Activated CD8-positive, alpha-beta T cell treated with anti-CD3 and anti-CD28 coated beads for 36 hours (primary cell): ENCODE measurements at regions not wholly inside any gene's neighbourhood (a gene's known extent, or its start where the extent isn't known, plus 50 kb on each side); places are given as distances from the start of the nearest gene placed in this dataset.

Experiments
- ATAC-seq: fragments of 200-7000 bp; cut with Tn5 transposase; one replicate; pipeline ENCODE4 v1.10.0; 2021; ENCODE audit warnings: mild to moderate bottlenecking, moderate library complexity
- CTCF ChIA-PET: fragments of 350-600 bp; sonication (Branson Sonifier 250); formaldehyde crosslinking; loops from one replicate; lab custom pipeline; 2021; ENCODE audit warnings: antibody characterized with exemption; lab: Charles Lee
- POLR2A ChIA-PET: fragments of 350-600 bp; sonication (Branson Sonifier 250); formaldehyde crosslinking; loops from one replicate; lab custom pipeline; 2021; ENCODE audit warnings: antibody characterized with exemption; lab: Charles Lee
- DNase-seq: peaks from one replicate; pipeline ENCODE4 v3.0.0-alpha.2; 2020
- H3K27ac Mint-ChIP-seq: one replicate; pipeline ENCODE4 v1.8.0; 2021; ENCODE audit warnings: mild to moderate bottlenecking, mixed read lengths
- H3K27me3 Mint-ChIP-seq: one replicate; pipeline ENCODE4 v1.8.0; 2021; ENCODE audit warnings: mixed read lengths
- H3K36me3 Mint-ChIP-seq: one replicate; pipeline ENCODE4 v1.8.0; 2021; ENCODE audit warnings: low read depth, mixed read lengths
- H3K4me1 Mint-ChIP-seq: one replicate; pipeline ENCODE4 v1.8.0; 2021; ENCODE audit warnings: low read depth, mixed read lengths
- H3K4me3 Mint-ChIP-seq: one replicate; pipeline ENCODE4 v1.8.0; 2021; ENCODE audit warnings: mild to moderate bottlenecking, moderate library complexity, mixed read lengths
- H3K9me3 Mint-ChIP-seq: one replicate; pipeline ENCODE4 v1.8.0; 2021; ENCODE audit warnings: mixed read lengths
- CTCF ChIP-seq: fragments of 200-600 bp; IDR thresholded peaks from one replicate; pipeline ENCODE4 v1.8.0; 2022; ENCODE audit warnings: antibody characterized with exemption, mild to moderate bottlenecking
- intact Hi-C: fragments of 100-400 bp; cut with micrococcal nuclease; formaldehyde crosslinking; loops from one replicate; pipeline ENCODE4 v1.10.0; 2022

- ChIA-PET CTCF (no interaction called here), POLR2A (no interaction called here)
- no peaks in the 10 kb centered on the region for H3K27me3 Mint-ChIP-seq
- H3K36me3 Mint-ChIP-seq: no peaks in the 10 kb centered on the region
- H3K27ac Mint-ChIP-seq: no peak overlapping the region
- no peaks in the 10 kb centered on the region for H3K9me3 Mint-ChIP-seq
- H3K4me3 Mint-ChIP-seq: no peak overlapping the region
- DNase-seq: no peak
- ATAC-seq: no peak
- TF ChIP-seq CTCF: no peak
- no peaks in the 10 kb centered on the region for H3K4me1 Mint-ChIP-seq
- intact Hi-C loops: no loop called here
These were observed 453.1 kb downstream of the SOX6 start for GRCh38 chr11:15903246-15903645.

- intact Hi-C loops: no loop called here
- TF ChIP-seq CTCF: no peak
- H3K9me3 Mint-ChIP-seq: no peaks in the 10 kb centered on the region
- H3K36me3 Mint-ChIP-seq: no peaks in the 10 kb centered on the region
- H3K4me1 Mint-ChIP-seq: no peaks in the 10 kb centered on the region
- ChIA-PET POLR2A (no interaction called here), CTCF (interaction anchor here (1.2 kb wide), 1 partner anchor 255 kb away, joined by 3 read pairs; no protein-coding TSS in a partner anchor)
- no peak overlapping the region for H3K27ac Mint-ChIP-seq
- H3K4me3 Mint-ChIP-seq: no peak overlapping the region
- DNase-seq (no peak), ATAC-seq (no peak)
- H3K27me3 Mint-ChIP-seq: no peaks in the 10 kb centered on the region
These were observed 450.8 kb downstream of the SOX6 start for GRCh38 chr11:15905366-15906104.

- no peaks in the 10 kb centered on the region for H3K36me3 Mint-ChIP-seq
- CTCF ChIA-PET: no interaction called here
These were observed 449.8 kb downstream of the SOX6 start for GRCh38 chr11:15906481-15907035.

GRCh38 chr11:15907806-15908205 lies 448.5 kb downstream of the SOX6 start:
- H3K36me3 Mint-ChIP-seq: no peaks in the 10 kb centered on the region
- no peaks in the 10 kb centered on the region for H3K4me1 Mint-ChIP-seq
- H3K27ac Mint-ChIP-seq: no peak overlapping the region
- H3K4me3 Mint-ChIP-seq: no peak overlapping the region
- POLR2A ChIA-PET: no interaction called here
- no peak for TF ChIP-seq CTCF
- H3K27me3 Mint-ChIP-seq: no peaks in the 10 kb centered on the region
- intact Hi-C loops: no loop called here
- H3K9me3 Mint-ChIP-seq: no peaks in the 10 kb centered on the region
- ATAC-seq (no peak), DNase-seq (no peak)
- CTCF ChIA-PET: no interaction called here

More at GRCh38 chr11:15906481-15907035, 449.8 kb downstream of the SOX6 start:
- intact Hi-C loops: no loop called here
- POLR2A ChIA-PET: no interaction called here
- TF ChIP-seq CTCF: no peak
- no peak for ATAC-seq
- H3K4me3 Mint-ChIP-seq: no peak overlapping the region
- no peaks in the 10 kb centered on the region for H3K27me3 Mint-ChIP-seq
- no peaks in the 10 kb centered on the region for H3K9me3 Mint-ChIP-seq
- DNase-seq: no peak
- no peaks in the 10 kb centered on the region for H3K4me1 Mint-ChIP-seq
- no peak overlapping the region for H3K27ac Mint-ChIP-seq

GRCh38 chr11:15909937-15910598 lies 446.3 kb downstream of the SOX6 start:
- no peak for TF ChIP-seq CTCF
- intact Hi-C loops: no loop called here
- H3K4me3 Mint-ChIP-seq: no peak overlapping the region
- no peak for DNase-seq
- H3K4me1 Mint-ChIP-seq: no peaks in the 10 kb centered on the region
- ATAC-seq: no peak
- ChIA-PET CTCF (no interaction called here), POLR2A (no interaction called here)
- no peaks in the 10 kb centered on the region for H3K9me3 Mint-ChIP-seq
- H3K27me3 Mint-ChIP-seq: no peaks in the 10 kb centered on the region
- no peaks in the 10 kb centered on the region for H3K36me3 Mint-ChIP-seq
- H3K27ac Mint-ChIP-seq: no peak overlapping the region
